WI38 (cell line): ENCODE measurements at regions not wholly inside any gene's neighbourhood (a gene's known extent, or its start where the extent isn't known, plus 50 kb on each side); places are given as distances from the start of the nearest gene placed in this dataset.

Experiments used
- H3K4me3 ChIP-seq: 2 replicates; pipeline ENCODE4 v1.5.1; 2011; ENCODE audit warnings: low read depth, mild to moderate bottlenecking, control low read depth, low read length
- CTCF ChIP-seq: IDR thresholded peaks from 2 replicates; pipeline ENCODE4 v1.5.1; 2012; ENCODE audit warnings: low read depth, mild to moderate bottlenecking, control low read depth, low read length

GRCh38 chr7:156480671-156481070 lies 159.9 kb upstream of the RNF32 start:
- H3K4me3 ChIP-seq: no peak overlapping the region
- TF ChIP-seq CTCF: no peak

GRCh38 chr7:156479596-156479995 lies 161.0 kb upstream of the RNF32 start:
- no peak overlapping the region for H3K4me3 ChIP-seq
- no peak for TF ChIP-seq CTCF

GRCh38 chr7:156478486-156478885 lies 162.1 kb upstream of the RNF32 start:
- TF ChIP-seq CTCF: no peak
- H3K4me3 ChIP-seq: no peak overlapping the region

GRCh38 chr7:156475666-156476065 lies 164.9 kb upstream of the RNF32 start:
- no peak overlapping the region for H3K4me3 ChIP-seq
- TF ChIP-seq CTCF: no peak

GRCh38 chr7:156475179-156475578 lies 165.4 kb upstream of the RNF32 start:
- no peak for TF ChIP-seq CTCF
- no peak overlapping the region for H3K4me3 ChIP-seq

- H3K4me3 ChIP-seq: no peak overlapping the region
- no peak for TF ChIP-seq CTCF
Observed at GRCh38 chr7:156474241-156474743, 166.3 kb upstream of the RNF32 start.

- H3K4me3 ChIP-seq: no peak overlapping the region
- no peak for TF ChIP-seq CTCF
Observed at GRCh38 chr7:156473476-156474240, 166.9 kb upstream of the RNF32 start.
